ENCODE measurements at regions not wholly inside any gene's neighbourhood (a gene's known extent, or its start where the extent isn't known, plus 50 kb on each side); places are given as distances from the start of the nearest gene placed in this dataset.

DNA sequence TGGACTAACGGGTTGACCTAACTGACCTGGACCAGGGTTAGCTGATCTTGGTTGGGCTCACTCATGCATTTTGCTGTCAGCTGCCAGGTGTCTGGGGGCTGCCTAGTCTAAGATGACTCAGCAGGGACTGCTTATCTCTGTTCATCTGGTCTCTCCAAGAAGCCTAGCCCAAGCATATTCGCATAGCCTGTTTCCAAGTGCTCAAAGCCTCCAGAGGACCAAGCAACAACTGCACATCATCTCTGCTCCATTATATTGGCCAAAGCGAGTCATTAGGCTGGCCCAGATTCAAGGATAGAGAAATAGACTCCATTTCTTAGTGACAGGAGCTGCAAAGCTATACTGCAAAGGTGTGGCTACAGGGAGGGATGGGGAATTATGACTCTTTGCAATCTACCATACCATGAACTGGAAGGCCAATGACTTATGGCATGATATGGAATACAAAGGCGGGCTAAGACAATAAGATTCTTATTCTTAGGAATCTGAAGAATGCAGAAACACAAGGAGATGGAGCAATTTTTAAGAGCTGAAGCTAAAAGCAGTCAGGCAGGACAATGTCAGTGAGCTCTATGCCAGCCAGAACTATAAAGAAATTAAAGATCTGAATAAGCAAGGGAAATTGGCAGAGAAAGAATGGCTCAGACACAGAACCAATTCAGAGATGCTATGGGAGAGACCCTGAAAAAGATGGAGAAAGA, 194.6 kb upstream of the FSCB start:
- Histone ChIP-seq H3K9me3 (ENCODE audit: low read length) (no peaks in the 10 kb centered on the region), H3K9ac (ENCODE audit: insufficient read depth, low read depth, low read length) (no peak overlapping the region), H3K4me1 (ENCODE audit: insufficient read depth, low read length) (no peaks in the 10 kb centered on the region), H3K79me2 (ENCODE audit: insufficient read depth, low read length) (no peaks in the 10 kb centered on the region), H3K27me3 (ENCODE audit: control insufficient read depth in 1 of 2, insufficient read depth in 2 of 2, low read length in 2 of 2) (no peaks in the 10 kb centered on the region), H3K27ac (ENCODE audit: extremely low read length, insufficient read depth, low read length) (no peak overlapping the region), H3K36me3 (replicated peaks in 1 of 2; ENCODE audit: control insufficient read depth in 1 of 2, insufficient read depth in 2 of 2, low read length in 2 of 2) (no peaks in the 10 kb centered on the region), H3K4me3 (replicated peaks in 1 of 3; ENCODE audit: insufficient read depth in 1 of 3, low read depth in 2 of 3, low read length in 3 of 3) (no peak overlapping the region), H4K20me1 (ENCODE audit: insufficient read depth, low read length) (no peaks in the 10 kb centered on the region), H2AFZ (ENCODE audit: low read length) (no peak overlapping the region), H3K4me2 (ENCODE audit: low read depth, low read length) (no peak overlapping the region)
- ChIA-PET POLR2A (no interaction called here), CTCF (ENCODE audit: low intra/inter-chr PET ratio, low total read pairs) (no interaction called here)
- TF ChIP-seq SRSF1 (optimal IDR thresholded peaks at IDR 0.05; ENCODE audit: low read depth, low read length) (no peak), RBM39 (IDR thresholded peaks at IDR 0.05; ENCODE audit: low read depth, low read length, poor library complexity, severe bottlenecking) (no peak), NFYC (CRISPR knock-in tag; IDR thresholded peaks at IDR 0.05) (no peak), RBFOX2 (IDR thresholded peaks at IDR 0.05; ENCODE audit: low read depth, low read length) (no peak), TOE1 (CRISPR knock-in tag; IDR thresholded peaks at IDR 0.05) (no peak), MLLT10 (CRISPR knock-in tag; IDR thresholded peaks at IDR 0.05) (no peak), ZNF607 (CRISPR knock-in tag; IDR thresholded peaks at IDR 0.05; ENCODE audit: borderline replicate concordance) (no peak), ZNF792 (CRISPR knock-in tag; IDR thresholded peaks at IDR 0.05) (no peak), KLF9 (CRISPR knock-in tag; IDR thresholded peaks at IDR 0.05; ENCODE audit: low read depth) (no peak), ZNF598 (CRISPR knock-in tag; IDR thresholded peaks at IDR 0.05; ENCODE audit: borderline replicate concordance) (no peak), ZNF235 (CRISPR knock-in tag; IDR thresholded peaks at IDR 0.05; ENCODE audit: borderline replicate concordance) (no peak), EZH2 (conservative IDR thresholded peaks at IDR 0.05; ENCODE audit: low read depth, low read length) (no peak), ZSCAN31 (CRISPR knock-in tag; IDR thresholded peaks at IDR 0.05; ENCODE audit: low read depth) (no peak), CHD4 (IDR thresholded peaks at IDR 0.05; ENCODE audit: borderline replicate concordance, low read length) (no peak), ZNF616 (CRISPR knock-in tag; IDR thresholded peaks at IDR 0.05; ENCODE audit: low read depth) (no peak), WIZ (CRISPR knock-in tag; IDR thresholded peaks at IDR 0.05) (no peak), HES4 (CRISPR knock-in tag; IDR thresholded peaks at IDR 0.05; ENCODE audit: borderline replicate concordance) (no peak), ERF (CRISPR knock-in tag; IDR thresholded peaks at IDR 0.05) (no peak)
- TF ChIP-seq, protein P1, sequence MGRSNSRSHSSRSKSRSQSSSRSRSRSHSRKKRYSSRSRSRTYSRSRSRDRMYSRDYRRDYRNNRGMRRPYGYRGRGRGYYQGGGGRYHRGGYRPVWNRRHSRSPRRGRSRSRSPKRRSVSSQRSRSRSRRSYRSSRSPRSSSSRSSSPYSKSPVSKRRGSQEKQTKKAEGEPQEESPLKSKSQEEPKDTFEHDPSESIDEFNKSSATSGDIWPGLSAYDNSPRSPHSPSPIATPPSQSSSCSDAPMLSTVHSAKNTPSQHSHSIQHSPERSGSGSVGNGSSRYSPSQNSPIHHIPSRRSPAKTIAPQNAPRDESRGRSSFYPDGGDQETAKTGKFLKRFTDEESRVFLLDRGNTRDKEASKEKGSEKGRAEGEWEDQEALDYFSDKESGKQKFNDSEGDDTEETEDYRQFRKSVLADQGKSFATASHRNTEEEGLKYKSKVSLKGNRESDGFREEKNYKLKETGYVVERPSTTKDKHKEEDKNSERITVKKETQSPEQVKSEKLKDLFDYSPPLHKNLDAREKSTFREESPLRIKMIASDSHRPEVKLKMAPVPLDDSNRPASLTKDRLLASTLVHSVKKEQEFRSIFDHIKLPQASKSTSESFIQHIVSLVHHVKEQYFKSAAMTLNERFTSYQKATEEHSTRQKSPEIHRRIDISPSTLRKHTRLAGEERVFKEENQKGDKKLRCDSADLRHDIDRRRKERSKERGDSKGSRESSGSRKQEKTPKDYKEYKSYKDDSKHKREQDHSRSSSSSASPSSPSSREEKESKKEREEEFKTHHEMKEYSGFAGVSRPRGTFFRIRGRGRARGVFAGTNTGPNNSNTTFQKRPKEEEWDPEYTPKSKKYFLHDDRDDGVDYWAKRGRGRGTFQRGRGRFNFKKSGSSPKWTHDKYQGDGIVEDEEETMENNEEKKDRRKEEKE (IDR thresholded peaks at IDR 0.05), result no peak
- FAIRE-seq, result no peak
- intact Hi-C loops (cut with micrococcal nuclease; ENCODE audit: unreplicated experiment), result no loop called here
- no peak for ATAC-seq
- DNase-seq (ENCODE audit: low spot score), result no peak
- 0% methylated on average over 4 of the region's 4 CpGs for WGBS (ENCODE audit: low lambda C conversion rate)
- in situ Hi-C loops (cut with HindIII; ENCODE audit: extremely low pct_ligation_motif_present, low pct_unique_long_range_greater_than_20kb), result no loop called here
- no TSS peak for BruUV-seq (replicated peaks)

Data from HepG2 (cell line).